ENCODE measurements at regions not wholly inside any gene's neighbourhood (a gene's known extent, or its start where the extent isn't known, plus 50 kb on each side); places are given as distances from the start of the nearest gene placed in this dataset.

- ChIA-PET POLR2A (no interaction called here), CTCF (no interaction called here)
- intact Hi-C loops (cut with micrococcal nuclease): no loop called here
- no peak overlapping the region for H3K4me3 Mint-ChIP-seq
- no peaks in the 10 kb centered on the region for H3K27me3 Mint-ChIP-seq
- DNase-seq (no peak), ATAC-seq (ENCODE audit: low read depth) (no peak)
- no peaks in the 10 kb centered on the region for H3K36me3 Mint-ChIP-seq (ENCODE audit: low read depth)
- H3K27ac Mint-ChIP-seq: no peak overlapping the region
- H3K9me3 Mint-ChIP-seq: no peaks in the 10 kb centered on the region
- no peaks in the 10 kb centered on the region for H3K4me1 Mint-ChIP-seq
- TF ChIP-seq, protein P1, sequence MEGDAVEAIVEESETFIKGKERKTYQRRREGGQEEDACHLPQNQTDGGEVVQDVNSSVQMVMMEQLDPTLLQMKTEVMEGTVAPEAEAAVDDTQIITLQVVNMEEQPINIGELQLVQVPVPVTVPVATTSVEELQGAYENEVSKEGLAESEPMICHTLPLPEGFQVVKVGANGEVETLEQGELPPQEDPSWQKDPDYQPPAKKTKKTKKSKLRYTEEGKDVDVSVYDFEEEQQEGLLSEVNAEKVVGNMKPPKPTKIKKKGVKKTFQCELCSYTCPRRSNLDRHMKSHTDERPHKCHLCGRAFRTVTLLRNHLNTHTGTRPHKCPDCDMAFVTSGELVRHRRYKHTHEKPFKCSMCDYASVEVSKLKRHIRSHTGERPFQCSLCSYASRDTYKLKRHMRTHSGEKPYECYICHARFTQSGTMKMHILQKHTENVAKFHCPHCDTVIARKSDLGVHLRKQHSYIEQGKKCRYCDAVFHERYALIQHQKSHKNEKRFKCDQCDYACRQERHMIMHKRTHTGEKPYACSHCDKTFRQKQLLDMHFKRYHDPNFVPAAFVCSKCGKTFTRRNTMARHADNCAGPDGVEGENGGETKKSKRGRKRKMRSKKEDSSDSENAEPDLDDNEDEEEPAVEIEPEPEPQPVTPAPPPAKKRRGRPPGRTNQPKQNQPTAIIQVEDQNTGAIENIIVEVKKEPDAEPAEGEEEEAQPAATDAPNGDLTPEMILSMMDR (IDR thresholded peaks at IDR 0.05): no peak
These were observed 340.2 kb upstream of the ADAMTS9 start for GRCh38 chr3:65028024-65028423.

DNA sequence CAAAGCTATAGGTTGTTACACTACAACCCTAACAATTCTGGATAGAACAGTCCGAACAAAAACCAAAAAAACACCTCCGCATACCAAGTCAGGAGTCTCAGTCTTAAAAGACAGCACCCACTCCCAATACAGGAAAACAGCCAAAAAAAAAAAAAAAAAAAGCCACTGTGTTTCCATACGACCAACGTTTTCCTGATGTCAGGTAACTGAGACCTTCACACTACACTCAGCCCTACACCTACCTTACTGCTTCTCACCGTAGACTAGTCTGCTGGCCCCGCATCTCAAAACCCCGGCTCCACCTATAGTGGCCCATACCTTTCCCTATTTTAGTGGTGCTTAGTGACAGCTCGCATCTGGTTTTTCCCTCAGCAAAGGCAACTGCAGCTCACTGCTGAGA, 339.5 kb upstream of the ADAMTS9 start:
- H3K9me3 Mint-ChIP-seq: peaks cover 3% of the 10 kb centered on the region
- intact Hi-C loops (cut with micrococcal nuclease): no loop called here
- ATAC-seq (ENCODE audit: low read depth): no peak
- H3K4me3 Mint-ChIP-seq: no peak overlapping the region
- POLR2A ChIA-PET: no interaction called here
- DNase-seq: no peak
- no peaks in the 10 kb centered on the region for H3K4me1 Mint-ChIP-seq
- H3K36me3 Mint-ChIP-seq (ENCODE audit: low read depth): no peaks in the 10 kb centered on the region
- H3K27ac Mint-ChIP-seq: no peak overlapping the region
- CTCF ChIA-PET: no interaction called here
- TF ChIP-seq, protein P1 (IDR thresholded peaks at IDR 0.05): no peak
- H3K27me3 Mint-ChIP-seq: no peaks in the 10 kb centered on the region

DNA sequence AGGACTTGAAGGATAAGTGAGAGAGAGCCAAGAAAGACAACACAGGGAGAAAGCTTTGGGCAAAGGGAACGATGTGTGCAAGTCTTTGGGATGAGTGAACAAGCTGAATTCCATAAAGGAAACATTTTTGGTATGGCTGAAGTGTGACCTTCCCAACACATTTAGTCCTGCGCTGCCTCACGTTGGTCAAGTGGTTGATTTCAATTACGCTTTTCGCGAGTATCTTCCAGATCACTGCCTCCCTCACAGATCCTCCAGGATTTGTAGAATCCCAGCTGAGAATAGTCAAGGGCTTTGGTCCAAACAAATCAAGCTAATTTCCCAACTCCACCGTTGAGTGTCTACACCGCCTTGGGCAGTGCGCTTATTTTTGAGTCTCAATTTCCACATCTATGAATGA, 338.4 kb upstream of the ADAMTS9 start:
- H3K27ac Mint-ChIP-seq: no peak overlapping the region
- H3K9me3 Mint-ChIP-seq: peaks cover 3% of the 10 kb centered on the region
- no peaks in the 10 kb centered on the region for H3K36me3 Mint-ChIP-seq (ENCODE audit: low read depth)
- ATAC-seq (ENCODE audit: low read depth) (no peak), DNase-seq (no peak)
- POLR2A ChIA-PET: no interaction called here
- H3K4me1 Mint-ChIP-seq: no peaks in the 10 kb centered on the region
- H3K27me3 Mint-ChIP-seq: no peaks in the 10 kb centered on the region
- intact Hi-C loops (cut with micrococcal nuclease): no loop called here
- TF ChIP-seq, protein P1 (IDR thresholded peaks at IDR 0.05): no peak
- no peak overlapping the region for H3K4me3 Mint-ChIP-seq
- CTCF ChIA-PET: no interaction called here

- DNase-seq: no peak
- no peaks in the 10 kb centered on the region for H3K36me3 Mint-ChIP-seq (ENCODE audit: low read depth)
- no peak for ATAC-seq (ENCODE audit: low read depth)
- H3K4me3 Mint-ChIP-seq: no peak overlapping the region
- ChIA-PET CTCF (no interaction called here), POLR2A (no interaction called here)
- H3K4me1 Mint-ChIP-seq: no peaks in the 10 kb centered on the region
- H3K27me3 Mint-ChIP-seq: no peaks in the 10 kb centered on the region
- no peak overlapping the region for H3K27ac Mint-ChIP-seq
- H3K9me3 Mint-ChIP-seq: peaks cover 3% of the 10 kb centered on the region
- intact Hi-C loops (cut with micrococcal nuclease): no loop called here
- TF ChIP-seq, protein P1 (IDR thresholded peaks at IDR 0.05): no peak
These were observed 336.3 kb upstream of the ADAMTS9 start for GRCh38 chr3:65024148-65024547.

DNA sequence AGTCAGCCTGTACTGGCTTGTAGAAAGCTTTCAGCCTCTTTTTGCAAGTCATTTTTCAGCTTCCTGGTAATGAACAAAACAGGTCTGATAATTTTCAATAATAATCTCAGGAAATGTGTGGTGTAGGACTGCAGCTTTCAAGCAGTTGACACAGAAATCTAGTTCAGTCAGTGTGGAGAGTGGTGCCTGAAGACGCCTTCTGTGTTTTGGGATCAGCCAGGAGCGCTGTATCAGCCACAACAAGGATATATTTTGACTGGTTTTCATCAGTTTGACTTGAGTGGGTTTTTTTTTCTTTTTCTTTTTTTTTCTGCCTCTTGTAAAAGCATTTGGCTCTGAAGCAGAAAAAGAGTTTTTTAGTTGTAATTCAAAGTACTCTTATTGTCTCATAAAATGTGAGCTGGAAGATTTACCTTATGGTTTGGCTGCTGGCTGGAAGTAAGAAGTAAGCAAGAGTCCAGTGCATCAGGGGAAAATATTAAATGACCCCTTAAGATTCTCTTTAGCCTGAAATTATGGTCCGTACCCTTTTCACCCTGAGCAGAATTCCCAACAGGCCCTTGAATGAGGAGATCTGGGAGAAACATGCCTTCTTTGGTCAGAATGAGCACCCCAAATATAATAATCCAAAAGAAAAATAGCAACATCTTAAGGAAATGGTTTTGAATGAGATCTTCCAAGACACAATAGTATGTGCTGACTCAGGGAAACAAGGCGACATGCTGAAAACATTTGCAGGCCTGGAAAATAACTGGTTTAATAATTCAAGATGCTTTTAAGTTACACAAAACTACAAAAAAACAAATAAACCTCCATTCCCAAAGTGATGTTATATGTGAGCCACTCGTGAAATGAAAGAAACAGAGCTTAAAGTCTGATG, 332.7 kb upstream of the ADAMTS9 start:
- H3K4me3 Mint-ChIP-seq: no peak overlapping the region
- no peaks in the 10 kb centered on the region for H3K4me1 Mint-ChIP-seq
- CTCF ChIA-PET: no interaction called here
- H3K27me3 Mint-ChIP-seq: no peaks in the 10 kb centered on the region
- ATAC-seq (ENCODE audit: low read depth) (no peak), DNase-seq (no peak)
- TF ChIP-seq, protein P1 (IDR thresholded peaks at IDR 0.05): no peak
- H3K27ac Mint-ChIP-seq: no peak overlapping the region
- intact Hi-C loops (cut with micrococcal nuclease): no loop called here
- no peaks in the 10 kb centered on the region for H3K36me3 Mint-ChIP-seq (ENCODE audit: low read depth)
- POLR2A ChIA-PET: no interaction called here
- peaks cover 3% of the 10 kb centered on the region for H3K9me3 Mint-ChIP-seq
